A673 (cell line): ENCODE measurements at regions not wholly inside any gene's neighbourhood (a gene's known extent, or its start where the extent isn't known, plus 50 kb on each side); places are given as distances from the start of the nearest gene placed in this dataset.
"Not testable (repeated sequence)": the region's sequence is repeated elsewhere in the genome, so short reads cannot be mapped to it uniquely, and the experiment has no call there.

Experiments used
- BruUV-seq: library from RNA; stranded (reverse); fragments of 400-500 nt; replicated peaks from 2 replicates; lab custom pipeline; 2021; lab: Mats Ljungman, UMichigan
- CTCF ChIA-PET: fragments of 300-600 bp; sonication (Branson Sonifier 250); formaldehyde crosslinking; loops from one replicate; lab custom pipeline; 2022; ENCODE audit warnings: antibody characterized with exemption; lab: Charles Lee
- POLR2A ChIA-PET: fragments of 300-600 bp; sonication (Branson Sonifier 250); formaldehyde crosslinking; loops from one replicate; lab custom pipeline; 2022; ENCODE audit warnings: antibody characterized with exemption; ENCODE audit not compliant: low non-redundant PET; lab: Charles Lee
- DNase-seq: peaks from one replicate; pipeline ENCODE4 v3.0.0-alpha.2; 2015; ENCODE audit warnings: low spot score
- H3K27ac ChIP-seq: fragments of 200-600 bp; sonication (generic); 2 replicates; pipeline ENCODE4 v1.5.1; 2016; ENCODE audit warnings: mixed run types, low read depth, mild to moderate bottlenecking, mixed read lengths, antibody characterized with exemption, low read length; ENCODE audit not compliant: poor library complexity, severe bottlenecking
- H3K27me3 ChIP-seq: fragments of 200-600 bp; sonication (generic); replicated peaks from 2 replicates; pipeline ENCODE4 v1.6.1; 2017; ENCODE audit warnings: mixed run types, low read depth, mild to moderate bottlenecking, mixed read lengths, antibody characterized with exemption, low read length; ENCODE audit not compliant: insufficient read depth, poor library complexity
- H3K36me3 ChIP-seq: fragments of 200-600 bp; sonication (generic); 2 replicates; pipeline ENCODE4 v1.6.1; 2016; ENCODE audit warnings: mixed run types, mild to moderate bottlenecking, mixed read lengths, antibody characterized with exemption, low read length; ENCODE audit not compliant: insufficient read depth, poor library complexity, severe bottlenecking
- H3K4me1 ChIP-seq: fragments of 200-600 bp; sonication (generic); 2 replicates; pipeline ENCODE4 v1.6.1; 2017; ENCODE audit warnings: mixed run types, mild to moderate bottlenecking, mixed read lengths, antibody characterized with exemption, low read length; ENCODE audit not compliant: insufficient read depth, poor library complexity, severe bottlenecking
- H3K4me3 ChIP-seq: fragments of 200-600 bp; sonication (generic); 2 replicates; pipeline ENCODE4 v1.5.1; 2016; ENCODE audit warnings: low read depth, mixed run types, mild to moderate bottlenecking, mixed read lengths, low read length; ENCODE audit not compliant: poor library complexity, severe bottlenecking
- H3K9me3 ChIP-seq: fragments of 200-600 bp; sonication (generic); 2 replicates; pipeline ENCODE4 v1.6.1; 2016; ENCODE audit warnings: mixed run types, low read depth, mild to moderate bottlenecking, mixed read lengths, antibody characterized with exemption, low read length; ENCODE audit not compliant: poor library complexity, severe bottlenecking
- intact Hi-C: fragments of 100-400 bp; cut with micrococcal nuclease; formaldehyde crosslinking; loops from one replicate; pipeline ENCODE4 v1.10.0; 2022; ENCODE audit not compliant: unreplicated experiment

GRCh38 chr16:29253066-29253590 lies 153.4 kb downstream of the NPIPB11 start:
- DNase-seq, POLR2A ChIA-PET, H3K4me1 ChIP-seq, H3K4me3 ChIP-seq, H3K9me3 ChIP-seq, CTCF ChIA-PET, H3K27me3 ChIP-seq, BruUV-seq, H3K27ac ChIP-seq, H3K36me3 ChIP-seq, intact Hi-C loops: not testable (repeated sequence)

GRCh38 chr16:29252311-29252710 lies 154.2 kb downstream of the NPIPB11 start:
- H3K9me3 ChIP-seq, POLR2A ChIA-PET, H3K27me3 ChIP-seq, DNase-seq, intact Hi-C loops, BruUV-seq, H3K4me1 ChIP-seq, H3K36me3 ChIP-seq, H3K4me3 ChIP-seq, H3K27ac ChIP-seq, CTCF ChIA-PET: not testable (repeated sequence)

- H3K27ac ChIP-seq, intact Hi-C loops, CTCF ChIA-PET, H3K4me3 ChIP-seq, H3K9me3 ChIP-seq, H3K27me3 ChIP-seq, H3K36me3 ChIP-seq, DNase-seq, BruUV-seq, H3K4me1 ChIP-seq, POLR2A ChIA-PET: not testable (repeated sequence)
Measured at GRCh38 chr16:29251571-29252011, 154.9 kb downstream of the NPIPB11 start.

- H3K27ac ChIP-seq, BruUV-seq, POLR2A ChIA-PET, H3K4me1 ChIP-seq, H3K27me3 ChIP-seq, H3K4me3 ChIP-seq, CTCF ChIA-PET, H3K36me3 ChIP-seq, DNase-seq, intact Hi-C loops, H3K9me3 ChIP-seq: not testable (repeated sequence)
Measured at GRCh38 chr16:29250923-29251434, 155.5 kb downstream of the NPIPB11 start.

- BruUV-seq, DNase-seq: not testable (repeated sequence)
- POLR2A ChIA-PET, result interaction anchor here (0.6 kb wide), 1 partner anchor 280 kb away, joined by 8 read pairs; no protein-coding TSS in a partner anchor
Measured at GRCh38 chr16:29250469-29250868, 156.0 kb downstream of the NPIPB11 start.

GRCh38 chr16:29248940-29249318 lies 157.6 kb downstream of the NPIPB11 start:
- not testable (repeated sequence) for H3K9me3 ChIP-seq

More at GRCh38 chr16:29250469-29250868, 156.0 kb downstream of the NPIPB11 start:
- H3K4me1 ChIP-seq, H3K9me3 ChIP-seq, CTCF ChIA-PET, H3K4me3 ChIP-seq, intact Hi-C loops, H3K36me3 ChIP-seq, H3K27me3 ChIP-seq, H3K27ac ChIP-seq: not testable (repeated sequence)

GRCh38 chr16:29248306-29248939 lies 158.1 kb downstream of the NPIPB11 start:
- H3K4me3 ChIP-seq, DNase-seq, H3K9me3 ChIP-seq, H3K36me3 ChIP-seq, POLR2A ChIA-PET, CTCF ChIA-PET, H3K27ac ChIP-seq, intact Hi-C loops, BruUV-seq, H3K27me3 ChIP-seq, H3K4me1 ChIP-seq: not testable (repeated sequence)

More at GRCh38 chr16:29248940-29249318, 157.6 kb downstream of the NPIPB11 start:
- H3K27ac ChIP-seq, POLR2A ChIA-PET, intact Hi-C loops, H3K36me3 ChIP-seq, DNase-seq, BruUV-seq, H3K4me1 ChIP-seq, H3K27me3 ChIP-seq, CTCF ChIA-PET, H3K4me3 ChIP-seq: not testable (repeated sequence)
